ENCODE measurements at regions not wholly inside any gene's neighbourhood (a gene's known extent, or its start where the extent isn't known, plus 50 kb on each side); places are given as distances from the start of the nearest gene placed in this dataset.

- no peaks in the 10 kb centered on the region for H3K4me1 ChIP-seq (ENCODE audit: insufficient read depth, low read length, poor library complexity, severe bottlenecking)
- no peaks in the 10 kb centered on the region for H3F3A ChIP-seq (ENCODE audit: low read depth)
- no peaks in the 10 kb centered on the region for H3K79me2 ChIP-seq (ENCODE audit: insufficient read depth, low read length)
- H3K9ac ChIP-seq (ENCODE audit: low read depth, low read length, poor library complexity, severe bottlenecking): no peak overlapping the region
- no peaks in the 10 kb centered on the region for H3K27me3 ChIP-seq (ENCODE audit: insufficient read depth, low read length, poor library complexity, severe bottlenecking)
- no peaks in the 10 kb centered on the region for H3K36me3 ChIP-seq (ENCODE audit: insufficient read depth, low read length)
- H3K4me2 ChIP-seq (ENCODE audit: low read depth, low read length, poor library complexity, severe bottlenecking): no peak overlapping the region
- no peak overlapping the region for H2AFZ ChIP-seq (ENCODE audit: low read length)
- no peak overlapping the region for H3K4me3 ChIP-seq (ENCODE audit: low read length, poor library complexity, severe bottlenecking)
- H4K20me1 ChIP-seq (ENCODE audit: insufficient read depth, low read length, poor library complexity, severe bottlenecking): no peaks in the 10 kb centered on the region
- no peaks in the 10 kb centered on the region for H3K9me2 ChIP-seq (replicated peaks; ENCODE audit: low read depth, low read length)
- H3K9me3 ChIP-seq (ENCODE audit: insufficient read depth, low read depth, low read length): no peaks in the 10 kb centered on the region
- TF ChIP-seq EZH2phosphoT487 (IDR thresholded peaks at IDR 0.05; ENCODE audit: borderline replicate concordance) (no peak), CTCF (conservative IDR thresholded peaks at IDR 0.05; ENCODE audit: low read length) (no peak)
Measured at GRCh38 chr5:61230492-61230891, 68.2 kb upstream of the SMIM15 start.

GRCh38 chr5:61231813-61232212, 69.5 kb upstream of the SMIM15 start:
- Histone ChIP-seq H3K4me1 (ENCODE audit: insufficient read depth, low read length, poor library complexity, severe bottlenecking) (no peaks in the 10 kb centered on the region), H3K36me3 (ENCODE audit: insufficient read depth, low read length) (no peaks in the 10 kb centered on the region), H3K9me2 (replicated peaks; ENCODE audit: low read depth, low read length) (no peaks in the 10 kb centered on the region), H3K9me3 (ENCODE audit: insufficient read depth, low read depth, low read length) (no peaks in the 10 kb centered on the region), H3K4me2 (ENCODE audit: low read depth, low read length, poor library complexity, severe bottlenecking) (no peak overlapping the region), H2AFZ (ENCODE audit: low read length) (no peak overlapping the region), H3K9ac (ENCODE audit: low read depth, low read length, poor library complexity, severe bottlenecking) (no peak overlapping the region), H4K20me1 (ENCODE audit: insufficient read depth, low read length, poor library complexity, severe bottlenecking) (no peaks in the 10 kb centered on the region), H3K27me3 (ENCODE audit: insufficient read depth, low read length, poor library complexity, severe bottlenecking) (no peaks in the 10 kb centered on the region), H3K4me3 (ENCODE audit: low read length, poor library complexity, severe bottlenecking) (no peak overlapping the region), H3K79me2 (ENCODE audit: insufficient read depth, low read length) (no peaks in the 10 kb centered on the region), H3F3A (ENCODE audit: low read depth) (no peaks in the 10 kb centered on the region)
- TF ChIP-seq CTCF (conservative IDR thresholded peaks at IDR 0.05; ENCODE audit: low read length) (no peak), EZH2phosphoT487 (IDR thresholded peaks at IDR 0.05; ENCODE audit: borderline replicate concordance) (no peak)

- no peaks in the 10 kb centered on the region for H3K9me2 ChIP-seq (replicated peaks; ENCODE audit: low read depth, low read length)
- H3K79me2 ChIP-seq (ENCODE audit: insufficient read depth, low read length): no peaks in the 10 kb centered on the region
- no peaks in the 10 kb centered on the region for H4K20me1 ChIP-seq (ENCODE audit: insufficient read depth, low read length, poor library complexity, severe bottlenecking)
- no peak overlapping the region for H3K4me2 ChIP-seq (ENCODE audit: low read depth, low read length, poor library complexity, severe bottlenecking)
- H2AFZ ChIP-seq (ENCODE audit: low read length): no peak overlapping the region
- H3K9me3 ChIP-seq (ENCODE audit: insufficient read depth, low read depth, low read length): no peaks in the 10 kb centered on the region
- no peaks in the 10 kb centered on the region for H3K36me3 ChIP-seq (ENCODE audit: insufficient read depth, low read length)
- H3K4me3 ChIP-seq (ENCODE audit: low read length, poor library complexity, severe bottlenecking): no peak overlapping the region
- no peaks in the 10 kb centered on the region for H3F3A ChIP-seq (ENCODE audit: low read depth)
- no peak overlapping the region for H3K9ac ChIP-seq (ENCODE audit: low read depth, low read length, poor library complexity, severe bottlenecking)
- TF ChIP-seq CTCF (conservative IDR thresholded peaks at IDR 0.05; ENCODE audit: low read length) (no peak), EZH2phosphoT487 (IDR thresholded peaks at IDR 0.05; ENCODE audit: borderline replicate concordance) (no peak)
- H3K27me3 ChIP-seq (ENCODE audit: insufficient read depth, low read length, poor library complexity, severe bottlenecking): no peaks in the 10 kb centered on the region
- no peaks in the 10 kb centered on the region for H3K4me1 ChIP-seq (ENCODE audit: insufficient read depth, low read length, poor library complexity, severe bottlenecking)
Measured at GRCh38 chr5:61232490-61233050, 70.3 kb upstream of the SMIM15 start.
